OCI-M1 (cell line): ENCODE measurements at regions not wholly inside any gene's neighbourhood (a gene's known extent, or its start where the extent isn't known, plus 50 kb on each side); places are given as distances from the start of the nearest gene placed in this dataset.

ENCODE experiments used
- DNase-seq: peaks from one replicate; lab custom pipeline; 2025; lab: John Stamatoyannopoulos, UW

GRCh38 chr14:95466506-95466905, 49.9 kb downstream of the SYNE3 start:
- DNase-seq = no peak

- no peak for DNase-seq
Observed at GRCh38 chr14:95465936-95466335, 50.5 kb downstream of the SYNE3 start.

- no peak for DNase-seq
Observed at GRCh38 chr14:95465358-95465757, 51.1 kb downstream of the SYNE3 start.

- DNase-seq = no peak
Observed at GRCh38 chr14:95464514-95464913, 51.9 kb downstream of the SYNE3 start.

GRCh38 chr14:95464103-95464502, 52.3 kb downstream of the SYNE3 start:
- no peak for DNase-seq

- peak; percentile 11 for DNase-seq
Observed at GRCh38 chr14:95463171-95463901, 53.1 kb downstream of the SYNE3 start.

GRCh38 chr14:95462491-95462890, 54.0 kb downstream of the SYNE3 start:
- DNase-seq = no peak

GRCh38 chr14:95460647-95461478, 55.6 kb downstream of the SYNE3 start:
- DNase-seq = no peak

GRCh38 chr14:95458906-95459305, 57.5 kb downstream of the SYNE3 start:
- DNase-seq = no peak

GRCh38 chr14:95458459-95458858, 58.0 kb downstream of the SYNE3 start:
- DNase-seq = no peak

- DNase-seq = no peak
Observed at GRCh38 chr14:95456281-95456680, 60.2 kb downstream of the SYNE3 start.

- no peak for DNase-seq
Observed at GRCh38 chr14:95455246-95455645, 61.2 kb downstream of the SYNE3 start.

GRCh38 chr14:95453713-95453980, 62.8 kb downstream of the SYNE3 start:
- no peak for DNase-seq

GRCh38 chr14:95452893-95453712, 63.3 kb downstream of the SYNE3 start:
- no peak for DNase-seq

- peak; percentile 33 for DNase-seq
Observed at GRCh38 chr14:95452176-95452892, 64.1 kb downstream of the SYNE3 start.

- no peak for DNase-seq
Observed at GRCh38 chr14:95449131-95449530, 67.3 kb downstream of the SYNE3 start.

- DNase-seq = no peak
Observed at GRCh38 chr14:95446470-95446869, 70.0 kb downstream of the SYNE3 start.

GRCh38 chr14:95445676-95446075, 70.8 kb downstream of the SYNE3 start:
- DNase-seq = no peak

GRCh38 chr14:95445161-95445560, 71.3 kb downstream of the SYNE3 start:
- no peak for DNase-seq

GRCh38 chr14:95444132-95445129, 72.0 kb downstream of the SYNE3 start:
- DNase-seq = no peak

- DNase-seq = peak; percentile 79
Observed at GRCh38 chr14:95442633-95443021, 73.8 kb downstream of the SYNE3 start.
